Transverse colon (tissue), 4 donors: ENCODE measurements at regions not wholly inside any gene's neighbourhood (a gene's known extent, or its start where the extent isn't known, plus 50 kb on each side); places are given as distances from the start of the nearest gene placed in this dataset.

Experiments used
- DNase-seq: peaks from one replicate; pipeline ENCODE4 v3.0.0-alpha.2; 2019
- H3K27ac ChIP-seq, 4 donors: fragments of 200-600 bp; sonication (generic); 2 replicates each; pipeline ENCODE4 v1.5.1; 2016 to 2018; ENCODE audit warnings: inconsistent platforms in 4 of 4
- H3K27me3 ChIP-seq: fragments of 200-600 bp; sonication (generic); 2 replicates; pipeline ENCODE4 v1.5.1; 2017; ENCODE audit warnings: inconsistent platforms
- H3K36me3 ChIP-seq, 4 donors: fragments of 200-600 bp; sonication (generic); 2 replicates each; pipeline ENCODE4 v1.5.1; 2017 to 2019; ENCODE audit warnings: inconsistent platforms in 4 of 4
- H3K4me1 ChIP-seq, 4 donors: fragments of 200-600 bp; sonication (generic); 2 replicates each; pipeline ENCODE4 v1.5.1; 2017 to 2020; ENCODE audit warnings: inconsistent platforms in 4 of 4
- H3K4me3 ChIP-seq, 4 donors: fragments of 200-600 bp; sonication (generic); 1 replicate in 1 of 4; 2 replicates in 3 of 4; pipeline versions ENCODE4 v1.5.1 to v1.6.1; 2017 to 2019; ENCODE audit warnings: inconsistent platforms in 4 of 4
- H3K9me3 ChIP-seq, 2 donors: fragments of 200-600 bp; sonication (generic); 2 replicates each; pipeline ENCODE4 v1.5.1; 2017 to 2019; ENCODE audit warnings: inconsistent platforms in 2 of 2
- EP300 ChIP-seq: sonication (generic); formaldehyde crosslinking; IDR thresholded peaks from one replicate; pipeline ENCODE4 v1.6.1; 2017; ENCODE audit warnings: antibody characterized with exemption, low read depth
- POLR2A ChIP-seq: fragments of 450-650 bp; IDR thresholded peaks from one replicate; pipeline ENCODE4 v1.6.1; 2016; ENCODE audit warnings: antibody characterized with exemption, mild to moderate bottlenecking, moderate library complexity
- POLR2AphosphoS5 ChIP-seq, 3 donors: sonication (generic); formaldehyde crosslinking; IDR thresholded peaks; one replicate each; pipeline ENCODE4 v1.6.1; 2016; ENCODE audit warnings: antibody characterized with exemption in 3 of 3
- WGBS, 2 donors: methylation state at CpG; one replicate each; pipeline ENCODE4 v1.1.5; 2018; ENCODE audit warnings: low coverage in 1 of 2; 5-methylcytosine and 5-hydroxymethylcytosine counted together
- in situ Hi-C, 4 donors: fragments of 200-750 bp; cut with MboI; loops; one replicate each; pipeline versions ENCODE4 v1.15.0 to v1.15.1; 2017; ENCODE audit warnings: low sequenced_read_pairs in 3 of 4, low pct_ligation_motif_present in 1 of 4, low pct_unique_long_range_greater_than_20kb in 1 of 4
- intact Hi-C: fragments of 100-400 bp; cut with DNase I; formaldehyde crosslinking; loops from one replicate; pipeline ENCODE4 v1.15.1; 2023; ENCODE audit warnings: low total_unique reads
- TF ChIP-seq, protein P1 (sequence below), 5 experiments: fragments of 200-600 bp in 3 of 5; fragments of 450-650 bp in 2 of 5; sonication (generic) in 3 of 5; IDR thresholded peaks; 1 replicate in 2 of 5; 2 replicates in 3 of 5; pipeline ENCODE4 v1.5.1; 2016 to 2017; ENCODE audit warnings: antibody characterized with exemption in 5 of 5, inconsistent platforms in 3 of 5, mild to moderate bottlenecking in 2 of 5, moderate library complexity in 1 of 5

DNA sequence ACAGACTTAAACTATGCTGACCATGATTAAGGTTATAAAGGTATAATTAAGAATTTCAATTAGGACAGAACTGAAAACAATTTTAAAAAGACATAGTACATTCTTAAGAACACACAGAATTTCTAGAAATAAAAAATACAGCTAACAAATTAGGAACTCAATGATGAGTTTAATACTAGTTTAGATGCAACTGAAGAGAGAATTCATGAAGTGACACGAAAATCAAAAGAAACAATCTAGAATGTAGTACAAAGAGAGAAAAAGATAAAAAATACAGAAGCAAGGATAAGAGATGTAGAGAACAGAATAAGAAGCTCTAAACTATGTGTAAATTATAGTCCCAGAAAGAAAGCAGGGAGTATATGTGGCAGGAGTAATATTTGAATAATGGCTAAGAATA lies 187.8 kb upstream of the KRR1 start:
- Histone ChIP-seq H3K9me3 (no peaks in the 10 kb centered on the region), H3K4me3 (no peak overlapping the region), H3K27ac (no peak overlapping the region), H3K36me3 (no peaks in the 10 kb centered on the region), H3K4me1 (no peaks in the 10 kb centered on the region), H3K27me3 (no peaks in the 10 kb centered on the region)
- DNase-seq: no peak
- 71 to 81% methylated on average over 1 of the region's 1 CpG for WGBS, 2 donors
- intact Hi-C loops (no loop called here), in situ Hi-C loops (no loop called here)
- TF ChIP-seq POLR2AphosphoS5 (IDR thresholded peaks at IDR 0.05) (no peak), EP300 (no peak), POLR2A (no peak)
- TF ChIP-seq, protein P1, sequence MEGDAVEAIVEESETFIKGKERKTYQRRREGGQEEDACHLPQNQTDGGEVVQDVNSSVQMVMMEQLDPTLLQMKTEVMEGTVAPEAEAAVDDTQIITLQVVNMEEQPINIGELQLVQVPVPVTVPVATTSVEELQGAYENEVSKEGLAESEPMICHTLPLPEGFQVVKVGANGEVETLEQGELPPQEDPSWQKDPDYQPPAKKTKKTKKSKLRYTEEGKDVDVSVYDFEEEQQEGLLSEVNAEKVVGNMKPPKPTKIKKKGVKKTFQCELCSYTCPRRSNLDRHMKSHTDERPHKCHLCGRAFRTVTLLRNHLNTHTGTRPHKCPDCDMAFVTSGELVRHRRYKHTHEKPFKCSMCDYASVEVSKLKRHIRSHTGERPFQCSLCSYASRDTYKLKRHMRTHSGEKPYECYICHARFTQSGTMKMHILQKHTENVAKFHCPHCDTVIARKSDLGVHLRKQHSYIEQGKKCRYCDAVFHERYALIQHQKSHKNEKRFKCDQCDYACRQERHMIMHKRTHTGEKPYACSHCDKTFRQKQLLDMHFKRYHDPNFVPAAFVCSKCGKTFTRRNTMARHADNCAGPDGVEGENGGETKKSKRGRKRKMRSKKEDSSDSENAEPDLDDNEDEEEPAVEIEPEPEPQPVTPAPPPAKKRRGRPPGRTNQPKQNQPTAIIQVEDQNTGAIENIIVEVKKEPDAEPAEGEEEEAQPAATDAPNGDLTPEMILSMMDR (IDR thresholded peaks at IDR 0.05): no peak

GRCh38 chr12:75698052-75698451 lies 186.6 kb upstream of the KRR1 start:
- in situ Hi-C loops (no loop called here), intact Hi-C loops (no loop called here)
- TF ChIP-seq, protein P1 (IDR thresholded peaks at IDR 0.05): no peak
- TF ChIP-seq EP300 (no peak), POLR2AphosphoS5 (IDR thresholded peaks at IDR 0.05) (no peak), POLR2A (no peak)
- H3K4me1 ChIP-seq: no peaks in the 10 kb centered on the region
- no peak overlapping the region for H3K4me3 ChIP-seq
- WGBS, 2 donors: 94 to 100% methylated on average over 1 of the region's 1 CpG
- H3K27ac ChIP-seq: no peak overlapping the region
- no peak for DNase-seq
- no peaks in the 10 kb centered on the region for H3K9me3 ChIP-seq
- no peaks in the 10 kb centered on the region for H3K36me3 ChIP-seq
- no peaks in the 10 kb centered on the region for H3K27me3 ChIP-seq

GRCh38 chr12:75695926-75696325 lies 184.5 kb upstream of the KRR1 start:
- Histone ChIP-seq H3K4me3 (no peak overlapping the region), H3K27ac (no peak overlapping the region), H3K4me1 (no peaks in the 10 kb centered on the region), H3K36me3 (no peaks in the 10 kb centered on the region), H3K9me3 (no peaks in the 10 kb centered on the region), H3K27me3 (no peaks in the 10 kb centered on the region)
- WGBS, 2 donors: 41 to 59% methylated on average over 4 of the region's 4 CpGs
- DNase-seq: no peak
- intact Hi-C loops (no loop called here), in situ Hi-C loops (no loop called here)
- TF ChIP-seq POLR2AphosphoS5 (IDR thresholded peaks at IDR 0.05): no peak
- TF ChIP-seq POLR2A: no peak
- TF ChIP-seq, protein P1 (IDR thresholded peaks at IDR 0.05): no peak
- TF ChIP-seq EP300: no peak

DNA sequence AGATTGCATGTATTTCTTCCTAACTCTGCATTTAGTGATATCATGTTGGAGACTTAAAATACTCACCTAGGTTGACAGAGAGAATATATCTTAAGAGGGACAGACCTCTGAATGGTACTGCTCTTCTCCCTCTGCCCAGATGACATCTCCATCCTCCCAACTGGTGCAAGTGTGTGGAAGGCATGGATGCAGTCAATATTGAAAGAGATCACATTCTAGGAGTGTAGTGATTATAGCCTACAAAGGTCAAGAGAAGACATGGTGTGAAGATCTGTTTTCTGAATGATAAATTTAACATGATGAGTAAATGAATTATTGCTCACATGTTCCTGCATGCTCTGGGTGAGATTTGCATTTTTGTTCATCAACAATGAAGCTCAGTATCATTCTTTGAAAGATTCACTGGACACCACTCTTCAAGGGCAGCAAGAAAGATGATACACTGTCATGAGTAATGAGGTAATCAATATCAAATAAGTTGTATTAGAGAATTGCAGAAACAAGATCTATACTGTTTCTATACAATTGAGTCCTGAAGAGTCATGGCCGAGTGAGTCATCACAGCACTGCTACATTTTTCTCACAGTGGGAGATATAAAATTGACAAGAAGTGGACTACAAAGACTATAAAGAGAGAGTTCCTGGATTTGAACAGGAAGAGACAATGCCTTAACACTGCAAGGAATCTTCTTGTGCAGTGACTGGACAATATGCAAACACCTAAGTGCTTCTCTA lies 183.3 kb upstream of the KRR1 start:
- H3K4me3 ChIP-seq: no peak overlapping the region
- H3K36me3 ChIP-seq: no peaks in the 10 kb centered on the region
- no peaks in the 10 kb centered on the region for H3K4me1 ChIP-seq
- intact Hi-C loops: no loop called here
- no peaks in the 10 kb centered on the region for H3K27me3 ChIP-seq
- in situ Hi-C loops: no loop called here
- WGBS, 2 donors: 91 to 100% methylated on average over 1 of the region's 1 CpG
- DNase-seq: no peak
- H3K9me3 ChIP-seq: no peaks in the 10 kb centered on the region
- no peak for TF ChIP-seq POLR2AphosphoS5 (IDR thresholded peaks at IDR 0.05)
- TF ChIP-seq, protein P1 (IDR thresholded peaks at IDR 0.05): no peak
- no peak for TF ChIP-seq POLR2A
- TF ChIP-seq EP300: no peak
- H3K27ac ChIP-seq: no peak overlapping the region
